Activated naive CD4-positive, alpha-beta T cell treated with anti-CD3 and anti-CD28 coated beads, Interleukin-2, amount 10 ng/mL, durations not matched to agents 7 days and 5 days (primary cell): ENCODE measurements at regions not wholly inside any gene's neighbourhood (a gene's known extent, or its start where the extent isn't known, plus 50 kb on each side); places are given as distances from the start of the nearest gene placed in this dataset.

Experiments
- CTCF ChIA-PET: fragments of 350-600 bp; sonication (Branson Sonifier 250); formaldehyde crosslinking; loops from one replicate; lab custom pipeline; 2021; ENCODE audit warnings: antibody characterized with exemption; lab: Charles Lee
- DNase-seq: peaks from one replicate; pipeline ENCODE4 v3.0.0-alpha.2; 2020
- H3K27ac Mint-ChIP-seq: one replicate; pipeline ENCODE4 v1.8.0; 2021; ENCODE audit warnings: mild to moderate bottlenecking, moderate library complexity, mixed read lengths
- H3K27me3 Mint-ChIP-seq: one replicate; pipeline ENCODE4 v1.8.0; 2021; ENCODE audit warnings: mild to moderate bottlenecking, mixed read lengths
- H3K36me3 Mint-ChIP-seq: one replicate; pipeline ENCODE4 v1.8.0; 2021; ENCODE audit warnings: mixed read lengths
- H3K4me1 Mint-ChIP-seq: one replicate; pipeline ENCODE4 v1.8.0; 2021; ENCODE audit warnings: mixed read lengths
- H3K4me3 Mint-ChIP-seq: one replicate; pipeline ENCODE4 v1.8.0; 2021; ENCODE audit warnings: mild to moderate bottlenecking, moderate library complexity, mixed read lengths
- H3K9me3 Mint-ChIP-seq: one replicate; pipeline ENCODE4 v1.8.0; 2021; ENCODE audit warnings: mixed read lengths

DNA sequence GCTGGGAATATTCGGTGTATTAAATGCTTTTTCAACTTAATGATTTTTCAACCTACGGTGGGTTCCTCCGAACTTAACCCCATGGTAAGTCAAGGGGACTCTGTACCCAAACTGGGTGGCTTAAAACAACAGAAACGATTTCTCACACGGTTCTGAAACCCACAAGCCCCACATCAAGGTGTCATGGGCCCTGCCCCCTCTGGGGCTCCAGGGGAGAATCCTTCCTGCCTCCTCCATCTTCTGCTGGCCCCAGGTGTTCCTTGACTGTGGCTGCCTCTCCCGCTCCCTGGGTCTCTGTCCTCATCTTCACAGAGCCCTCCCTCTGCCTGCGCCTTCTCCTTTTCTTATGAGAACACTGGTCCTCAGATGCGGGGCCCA is 301.3 kb upstream of the SALL3 start:
- H3K27ac Mint-ChIP-seq, result no peak overlapping the region
- no peaks in the 10 kb centered on the region for H3K27me3 Mint-ChIP-seq
- no peak overlapping the region for H3K4me3 Mint-ChIP-seq
- H3K9me3 Mint-ChIP-seq, result peaks cover 3% of the 10 kb centered on the region
- CTCF ChIA-PET, result no interaction called here
- no peaks in the 10 kb centered on the region for H3K4me1 Mint-ChIP-seq
- DNase-seq, result no peak
- no peaks in the 10 kb centered on the region for H3K36me3 Mint-ChIP-seq

DNA sequence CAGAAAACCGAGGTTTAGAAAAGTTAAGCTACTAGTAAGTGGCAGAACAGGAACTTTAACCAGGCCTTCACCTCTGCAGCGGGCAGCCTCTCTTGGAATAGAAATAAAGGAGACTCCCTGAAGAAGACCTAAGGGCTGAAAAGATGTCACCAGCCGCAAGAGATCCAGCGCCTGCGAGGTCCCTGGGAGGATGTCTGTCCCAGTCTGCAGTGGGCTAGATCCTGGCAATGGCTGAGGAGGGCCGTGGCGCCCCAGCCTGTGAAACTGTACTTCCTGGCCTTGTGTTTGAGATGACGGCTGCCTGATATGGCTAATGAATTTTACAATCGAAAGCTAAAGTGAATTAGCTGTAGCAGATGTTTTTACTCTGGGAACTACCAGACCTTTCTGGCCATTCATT is 300.6 kb upstream of the SALL3 start:
- Mint-ChIP-seq H3K27me3 (no peaks in the 10 kb centered on the region), H3K27ac (no peak overlapping the region), H3K4me3 (no peak overlapping the region), H3K36me3 (no peaks in the 10 kb centered on the region), H3K9me3 (peaks cover 3% of the 10 kb centered on the region), H3K4me1 (no peaks in the 10 kb centered on the region)
- CTCF ChIA-PET, result no interaction called here
- no peak for DNase-seq

DNA sequence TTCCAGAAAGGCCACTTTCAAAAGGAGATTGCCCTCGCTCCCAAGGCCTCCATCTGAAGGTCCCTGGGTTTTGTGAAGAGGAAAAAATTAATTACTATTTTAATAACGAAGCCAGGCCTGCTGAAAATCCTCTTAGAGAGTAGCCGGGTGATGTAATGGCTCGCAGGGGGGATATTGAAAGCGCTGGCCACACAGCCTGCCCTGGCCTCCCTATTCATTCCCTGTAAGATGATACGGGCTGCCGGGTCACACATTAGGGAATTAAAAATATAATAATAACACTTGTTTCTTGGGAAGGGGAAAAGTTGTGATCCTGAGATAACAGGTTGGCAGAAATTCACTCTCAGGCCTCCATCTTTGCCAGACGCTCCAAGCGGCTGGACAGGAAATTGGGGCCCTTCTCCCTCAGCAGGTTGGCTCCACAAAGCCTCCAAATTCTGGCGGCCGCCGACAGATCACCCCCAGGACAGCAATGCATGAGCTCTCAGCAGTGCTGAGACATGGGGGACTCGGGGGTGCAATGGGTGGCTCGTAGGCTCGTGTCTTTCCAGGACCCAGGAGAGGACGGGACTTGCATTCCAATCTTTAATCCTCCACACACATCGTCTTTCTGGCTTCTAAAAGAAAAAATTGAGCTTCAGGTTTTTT is 299.9 kb upstream of the SALL3 start:
- H3K27me3 Mint-ChIP-seq, result no peaks in the 10 kb centered on the region
- H3K4me3 Mint-ChIP-seq, result no peak overlapping the region
- no peaks in the 10 kb centered on the region for H3K4me1 Mint-ChIP-seq
- no peak for DNase-seq
- no peak overlapping the region for H3K27ac Mint-ChIP-seq
- CTCF ChIA-PET, result no interaction called here
- H3K36me3 Mint-ChIP-seq, result no peaks in the 10 kb centered on the region
- H3K9me3 Mint-ChIP-seq, result peaks cover 3% of the 10 kb centered on the region

DNA sequence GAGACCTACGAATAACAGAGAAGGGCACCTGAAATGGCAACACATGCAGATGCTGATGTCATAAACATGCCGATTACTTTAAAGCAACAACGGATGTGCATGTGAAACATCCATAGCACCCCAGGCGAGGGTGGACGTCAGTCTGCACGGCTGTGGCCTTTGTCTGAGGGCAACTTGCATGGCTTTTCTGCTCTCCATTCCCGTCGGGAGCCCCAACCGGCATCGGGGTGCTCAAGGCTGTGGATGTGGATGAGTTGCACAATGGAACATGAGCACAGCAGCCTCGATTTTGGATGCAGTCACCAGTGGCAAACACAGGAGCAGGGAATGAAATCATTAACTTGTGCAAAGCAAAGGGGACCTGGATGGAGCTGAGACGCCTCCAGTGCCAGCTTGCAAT is 298.2 kb upstream of the SALL3 start:
- no peaks in the 10 kb centered on the region for H3K36me3 Mint-ChIP-seq
- no peaks in the 10 kb centered on the region for H3K9me3 Mint-ChIP-seq
- no peak overlapping the region for H3K4me3 Mint-ChIP-seq
- CTCF ChIA-PET, result no interaction called here
- H3K27me3 Mint-ChIP-seq, result no peaks in the 10 kb centered on the region
- H3K4me1 Mint-ChIP-seq, result no peaks in the 10 kb centered on the region
- no peak for DNase-seq
- no peak overlapping the region for H3K27ac Mint-ChIP-seq

- Mint-ChIP-seq H3K27ac (no peak overlapping the region), H3K9me3 (no peaks in the 10 kb centered on the region), H3K4me3 (no peak overlapping the region), H3K4me1 (no peaks in the 10 kb centered on the region), H3K27me3 (no peaks in the 10 kb centered on the region), H3K36me3 (no peaks in the 10 kb centered on the region)
- CTCF ChIA-PET, result no interaction called here
- no peak for DNase-seq
These were observed 297.7 kb upstream of the SALL3 start for GRCh38 chr18:78681934-78682333.

GRCh38 chr18:78682716-78683115 is 296.9 kb upstream of the SALL3 start:
- no peak overlapping the region for H3K27ac Mint-ChIP-seq
- no peaks in the 10 kb centered on the region for H3K36me3 Mint-ChIP-seq
- no peaks in the 10 kb centered on the region for H3K27me3 Mint-ChIP-seq
- DNase-seq, result no peak
- no peaks in the 10 kb centered on the region for H3K9me3 Mint-ChIP-seq
- CTCF ChIA-PET, result no interaction called here
- H3K4me1 Mint-ChIP-seq, result no peaks in the 10 kb centered on the region
- no peak overlapping the region for H3K4me3 Mint-ChIP-seq

GRCh38 chr18:78683191-78684010 is 296.2 kb upstream of the SALL3 start:
- Mint-ChIP-seq H3K4me1 (no peaks in the 10 kb centered on the region), H3K9me3 (no peaks in the 10 kb centered on the region), H3K36me3 (no peaks in the 10 kb centered on the region), H3K4me3 (no peak overlapping the region), H3K27me3 (no peaks in the 10 kb centered on the region), H3K27ac (no peak overlapping the region)
- DNase-seq, result no peak
- CTCF ChIA-PET, result no interaction called here

- H3K9me3 Mint-ChIP-seq, result no peaks in the 10 kb centered on the region
- H3K27ac Mint-ChIP-seq, result no peak overlapping the region
- no peaks in the 10 kb centered on the region for H3K27me3 Mint-ChIP-seq
- no peaks in the 10 kb centered on the region for H3K4me1 Mint-ChIP-seq
- no peak for DNase-seq
- no peak overlapping the region for H3K4me3 Mint-ChIP-seq
- no peaks in the 10 kb centered on the region for H3K36me3 Mint-ChIP-seq
- CTCF ChIA-PET, result no interaction called here
These were observed 294.2 kb upstream of the SALL3 start for GRCh38 chr18:78685250-78685979.

DNA sequence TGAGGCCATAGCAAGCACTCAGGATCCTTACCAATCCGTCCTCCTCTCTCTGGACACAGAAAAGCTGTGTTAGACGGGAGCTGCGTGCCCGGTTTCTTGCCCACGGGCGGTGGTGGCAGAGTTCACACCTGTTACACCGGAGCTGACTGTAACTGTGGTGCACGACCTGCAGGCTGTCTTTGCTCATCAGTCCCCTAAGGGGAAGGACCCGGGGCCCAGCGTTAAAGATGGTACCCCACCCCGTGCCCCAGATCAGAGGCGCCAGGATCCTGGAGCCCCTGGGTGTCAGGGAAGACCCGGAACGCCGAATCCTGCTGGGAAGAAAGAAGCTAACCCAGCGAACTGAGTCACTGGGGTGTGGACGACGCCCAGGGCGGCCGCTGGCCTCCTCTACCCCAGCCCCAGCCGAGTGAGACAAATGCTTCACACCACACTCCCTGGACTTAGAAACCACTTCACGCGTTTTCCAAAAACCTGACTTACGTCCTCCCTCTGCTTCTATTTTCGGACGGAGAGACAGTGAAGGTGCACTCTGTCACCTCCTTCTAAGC is 293.6 kb upstream of the SALL3 start:
- H3K4me3 Mint-ChIP-seq, result no peak overlapping the region
- CTCF ChIA-PET, result no interaction called here
- no peak overlapping the region for H3K27ac Mint-ChIP-seq
- H3K27me3 Mint-ChIP-seq, result no peaks in the 10 kb centered on the region
- no peak for DNase-seq
- no peaks in the 10 kb centered on the region for H3K9me3 Mint-ChIP-seq
- no peaks in the 10 kb centered on the region for H3K4me1 Mint-ChIP-seq
- H3K36me3 Mint-ChIP-seq, result no peaks in the 10 kb centered on the region

DNA sequence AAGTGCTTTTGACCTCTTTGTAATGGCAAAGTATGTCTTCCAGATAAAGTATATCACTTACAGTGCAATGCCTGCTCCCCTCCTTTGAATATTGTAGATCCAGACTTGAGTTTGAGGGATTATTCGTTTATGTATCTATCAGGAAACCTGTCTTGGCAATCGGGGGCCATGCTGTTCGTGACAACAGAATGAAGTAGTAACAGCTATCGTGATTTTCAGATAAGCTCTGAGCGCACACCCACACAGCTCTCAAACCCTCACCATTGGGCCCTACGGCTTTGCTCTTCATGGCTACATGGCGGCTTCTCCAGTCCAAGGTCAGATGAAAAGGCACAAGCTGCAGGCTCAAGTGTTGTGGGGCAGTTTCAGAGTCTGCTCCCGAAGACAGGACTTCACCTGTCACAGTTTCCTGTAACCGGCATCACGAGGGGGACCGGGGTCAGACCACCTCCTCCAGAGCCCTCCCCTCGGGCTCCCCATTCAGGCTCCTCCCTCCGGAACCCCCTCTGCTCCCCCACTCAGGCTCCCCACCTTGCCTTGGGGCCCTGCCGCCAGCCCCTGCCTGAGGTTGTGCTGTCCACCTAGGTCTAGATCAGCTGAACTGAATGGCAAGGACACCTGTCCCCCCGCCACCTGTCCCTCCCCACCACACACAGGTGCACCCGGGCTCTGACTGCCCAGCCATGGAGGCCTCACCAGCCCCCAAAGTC is 292.5 kb upstream of the SALL3 start:
- no peaks in the 10 kb centered on the region for H3K36me3 Mint-ChIP-seq
- CTCF ChIA-PET, result no interaction called here
- no peaks in the 10 kb centered on the region for H3K27me3 Mint-ChIP-seq
- H3K4me3 Mint-ChIP-seq, result no peak overlapping the region
- no peak overlapping the region for H3K27ac Mint-ChIP-seq
- no peaks in the 10 kb centered on the region for H3K9me3 Mint-ChIP-seq
- no peak for DNase-seq
- no peaks in the 10 kb centered on the region for H3K4me1 Mint-ChIP-seq

GRCh38 chr18:78687736-78688135 is 291.9 kb upstream of the SALL3 start:
- H3K27me3 Mint-ChIP-seq, result no peaks in the 10 kb centered on the region
- no peak overlapping the region for H3K4me3 Mint-ChIP-seq
- no peaks in the 10 kb centered on the region for H3K9me3 Mint-ChIP-seq
- H3K4me1 Mint-ChIP-seq, result no peaks in the 10 kb centered on the region
- no peak overlapping the region for H3K27ac Mint-ChIP-seq
- CTCF ChIA-PET, result no interaction called here
- no peak for DNase-seq
- no peaks in the 10 kb centered on the region for H3K36me3 Mint-ChIP-seq

- H3K9me3 Mint-ChIP-seq, result no peaks in the 10 kb centered on the region
- no peak overlapping the region for H3K27ac Mint-ChIP-seq
- DNase-seq, result no peak
- H3K36me3 Mint-ChIP-seq, result no peaks in the 10 kb centered on the region
- H3K4me3 Mint-ChIP-seq, result no peak overlapping the region
- CTCF ChIA-PET, result no interaction called here
- no peaks in the 10 kb centered on the region for H3K27me3 Mint-ChIP-seq
- no peaks in the 10 kb centered on the region for H3K4me1 Mint-ChIP-seq
These were observed 291.4 kb upstream of the SALL3 start for GRCh38 chr18:78688249-78688648.

DNA sequence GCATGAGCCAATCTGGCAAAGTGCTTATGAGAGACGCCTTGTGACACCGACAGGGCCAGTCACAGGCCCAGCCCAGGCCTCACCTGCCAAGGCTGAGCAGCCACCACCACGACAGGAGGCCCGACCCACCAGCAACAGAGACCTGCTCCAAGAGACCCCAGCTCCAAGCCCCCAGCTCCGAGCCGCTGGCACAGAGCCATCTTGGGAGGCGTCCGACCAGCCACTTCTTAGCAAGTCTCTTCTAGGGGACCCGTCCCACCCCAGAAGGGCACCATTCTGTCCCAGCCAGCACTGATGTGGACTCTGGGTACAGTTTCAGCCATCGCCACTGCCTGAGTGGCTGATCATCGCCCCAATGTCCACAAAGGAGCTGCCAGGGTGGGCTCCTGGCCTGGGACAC is 290.7 kb upstream of the SALL3 start:
- Mint-ChIP-seq H3K9me3 (no peaks in the 10 kb centered on the region), H3K27me3 (no peaks in the 10 kb centered on the region), H3K36me3 (no peaks in the 10 kb centered on the region), H3K4me3 (no peak overlapping the region), H3K27ac (no peak overlapping the region), H3K4me1 (no peaks in the 10 kb centered on the region)
- DNase-seq, result no peak
- CTCF ChIA-PET, result no interaction called here

DNA sequence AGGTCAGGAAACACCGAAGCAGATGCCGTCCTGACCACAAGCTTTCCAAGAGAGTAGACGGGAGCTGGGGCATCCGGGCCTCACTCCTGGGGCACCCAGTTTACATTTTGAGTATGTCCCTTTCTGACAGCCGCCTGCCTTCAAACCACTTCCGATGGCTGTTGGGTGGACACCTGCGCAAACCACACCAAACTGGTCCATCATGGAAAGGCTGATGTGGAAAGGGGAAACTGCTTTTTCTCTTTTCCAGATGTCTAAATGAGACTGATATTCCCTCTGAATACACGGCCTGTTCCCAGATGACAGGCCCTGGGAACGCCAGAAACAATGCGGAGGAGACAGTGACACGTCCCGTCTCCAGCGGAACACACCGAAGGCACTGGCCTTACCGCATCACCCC is 290.0 kb upstream of the SALL3 start:
- Mint-ChIP-seq H3K4me1 (no peaks in the 10 kb centered on the region), H3K36me3 (no peaks in the 10 kb centered on the region), H3K27me3 (no peaks in the 10 kb centered on the region), H3K27ac (no peak overlapping the region), H3K4me3 (no peak overlapping the region), H3K9me3 (no peaks in the 10 kb centered on the region)
- CTCF ChIA-PET, result no interaction called here
- no peak for DNase-seq
